PC-3 (cell line): ENCODE measurements at regions not wholly inside any gene's neighbourhood (a gene's known extent, or its start where the extent isn't known, plus 50 kb on each side); places are given as distances from the start of the nearest gene placed in this dataset.

ENCODE experiments used
- ATAC-seq: fragments of 200-7000 bp; cut with Tn5 transposase; 2 replicates; pipeline ENCODE4 v1.9.1; 2020; ENCODE audit warnings: mild to moderate bottlenecking, moderate library complexity
- BruUV-seq: library from RNA; stranded (reverse); fragments of 400-500 nt; replicated peaks from 2 replicates; lab custom pipeline; 2021; lab: Mats Ljungman, UMichigan
- CTCF ChIA-PET: fragments of 300-600 bp; sonication (Branson Sonifier 250); formaldehyde crosslinking; loops from one replicate; lab custom pipeline; 2022; ENCODE audit warnings: antibody characterized with exemption; lab: Charles Lee
- POLR2A ChIA-PET: fragments of 300-600 bp; sonication (Branson Sonifier 250); formaldehyde crosslinking; loops from one replicate; lab custom pipeline; 2022; ENCODE audit warnings: antibody characterized with exemption; ENCODE audit not compliant: unreplicated experiment; lab: Charles Lee
- DNase-seq: peaks from one replicate; pipeline ENCODE4 v3.0.0-alpha.2; 2015
- H2AFZ ChIP-seq: fragments of 300-600 bp; sonication (generic); 2 replicates; pipeline ENCODE4 v1.6.0; 2016; ENCODE audit warnings: antibody characterized with exemption, low read length
- H3F3A ChIP-seq: fragments of 300-600 bp; sonication (generic); one replicate; pipeline ENCODE4 v1.6.0; 2017; ENCODE audit warnings: antibody characterized with exemption, low read length, control low read depth, mild to moderate bottlenecking; ENCODE audit not compliant: unreplicated experiment
- H3K27ac ChIP-seq: fragments of 300-600 bp; sonication (generic); 2 replicates; pipeline ENCODE4 v1.5.1; 2016; ENCODE audit warnings: mild to moderate bottlenecking, low read length
- H3K27me3 ChIP-seq: fragments of 300-600 bp; sonication (generic); 2 replicates; pipeline ENCODE4 v1.6.1; 2016; ENCODE audit warnings: low read length, mixed read lengths
- H3K36me3 ChIP-seq: fragments of 300-600 bp; sonication (generic); 2 replicates; pipeline ENCODE4 v1.6.1; 2016; ENCODE audit warnings: low read depth, mixed run types, low read length, mixed read lengths
- H3K4me1 ChIP-seq: fragments of 300-600 bp; sonication (generic); 2 replicates; pipeline ENCODE4 v1.5.1; 2016; ENCODE audit warnings: low read length; ENCODE audit not compliant: insufficient read depth
- H3K4me2 ChIP-seq: fragments of 300-600 bp; sonication (generic); 2 replicates; pipeline ENCODE4 v1.6.0; 2016; ENCODE audit warnings: low read length
- H3K4me3 ChIP-seq: fragments of 300-600 bp; sonication (generic); 2 replicates; pipeline ENCODE4 v1.5.1; 2016; ENCODE audit warnings: mild to moderate bottlenecking, low read length, mixed read lengths
- H3K79me2 ChIP-seq: fragments of 300-600 bp; sonication (generic); 2 replicates; pipeline ENCODE4 v1.6.1; 2017; ENCODE audit warnings: low read length, mixed read lengths
- H3K9ac ChIP-seq: fragments of 300-600 bp; sonication (generic); 2 replicates; pipeline ENCODE4 v1.6.0; 2016; ENCODE audit warnings: mild to moderate bottlenecking, low read length
- H3K9me2 ChIP-seq: fragments of 300-600 bp; sonication (generic); replicated peaks from 2 replicates; pipeline ENCODE4 v1.6.1; 2016; ENCODE audit warnings: mixed run types, low read length, mixed read lengths
- H3K9me3 ChIP-seq: fragments of 300-600 bp; sonication (generic); 2 replicates; pipeline ENCODE4 v1.6.1; 2016; ENCODE audit warnings: low read length, mixed read lengths
- H4K20me1 ChIP-seq: fragments of 300-600 bp; sonication (generic); 2 replicates; pipeline ENCODE4 v1.6.1; 2016; ENCODE audit warnings: low read length, mixed read lengths
- CTCF ChIP-seq: fragments of 300-600 bp; sonication (generic); conservative IDR thresholded peaks from 2 replicates; pipeline ENCODE4 v1.5.1; 2017; ENCODE audit warnings: antibody characterized with exemption, low read depth, mild to moderate bottlenecking, low read length
- EZH2 ChIP-seq: fragments of 300-600 bp; sonication (generic); IDR thresholded peaks from one replicate; pipeline ENCODE4 v1.6.1; 2017; ENCODE audit warnings: antibody characterized with exemption, mild to moderate bottlenecking, low read length; ENCODE audit not compliant: unreplicated experiment
- EZH2phosphoT487 ChIP-seq: fragments of 300-600 bp; sonication (generic); IDR thresholded peaks from 2 replicates; pipeline ENCODE4 v1.6.1; 2018; ENCODE audit warnings: mild to moderate bottlenecking, antibody characterized with exemption, low read length, borderline replicate concordance
- intact Hi-C: fragments of 100-400 bp; cut with micrococcal nuclease; formaldehyde crosslinking; loops from 2 replicates; pipeline ENCODE4 v1.9.0; 2023

- no peaks in the 10 kb centered on the region for H3K27me3 ChIP-seq
- DNase-seq: no peak
- no peak overlapping the region for H3K4me2 ChIP-seq
- intact Hi-C loops: no loop called here
- ATAC-seq: no peak
- H3K9ac ChIP-seq: no peak overlapping the region
- POLR2A ChIA-PET: no interaction called here
- H4K20me1 ChIP-seq: no peaks in the 10 kb centered on the region
- H3K27ac ChIP-seq: no peak overlapping the region
- H3K4me3 ChIP-seq: no peak overlapping the region
- H3K79me2 ChIP-seq: no peaks in the 10 kb centered on the region
- H3F3A ChIP-seq: no peaks in the 10 kb centered on the region
- no TSS peak for BruUV-seq
- no peaks in the 10 kb centered on the region for H3K9me2 ChIP-seq
- H3K9me3 ChIP-seq: no peaks in the 10 kb centered on the region
- CTCF ChIA-PET: interaction anchor here (0.6 kb wide), 1 partner anchor 8 kb away, joined by 3 read pairs; no protein-coding TSS in a partner anchor
- TF ChIP-seq CTCF (no peak), EZH2phosphoT487 (no peak), EZH2 (no peak)
- no peaks in the 10 kb centered on the region for H3K36me3 ChIP-seq
- H3K4me1 ChIP-seq: peaks cover 10% of the 10 kb centered on the region
- H2AFZ ChIP-seq: no peak overlapping the region
Observed at GRCh38 chr1:106494646-106495045, 561.8 kb upstream of the PRMT6 start.

- H3K4me3 ChIP-seq: no peak overlapping the region
- BruUV-seq: no TSS peak
- H3K4me2 ChIP-seq: no peak overlapping the region
- H3K36me3 ChIP-seq: no peaks in the 10 kb centered on the region
- ChIA-PET CTCF (no interaction called here), POLR2A (no interaction called here)
- ATAC-seq: peak; percentile 68
- H3K4me1 ChIP-seq: peaks cover 10% of the 10 kb centered on the region
- no peaks in the 10 kb centered on the region for H3K79me2 ChIP-seq
- H3K27me3 ChIP-seq: no peaks in the 10 kb centered on the region
- intact Hi-C loops: no loop called here
- H3K27ac ChIP-seq: no peak overlapping the region
- no peaks in the 10 kb centered on the region for H3K9me2 ChIP-seq
- no peak overlapping the region for H3K9ac ChIP-seq
- no peaks in the 10 kb centered on the region for H4K20me1 ChIP-seq
- H3K9me3 ChIP-seq: no peaks in the 10 kb centered on the region
- no peak overlapping the region for H2AFZ ChIP-seq
- TF ChIP-seq EZH2 (no peak), EZH2phosphoT487 (no peak), CTCF (no peak)
- DNase-seq: peak; percentile 56
- no peaks in the 10 kb centered on the region for H3F3A ChIP-seq
Observed at GRCh38 chr1:106498238-106498637, 558.2 kb upstream of the PRMT6 start.

- no peaks in the 10 kb centered on the region for H3K9me3 ChIP-seq
- H3K27ac ChIP-seq: no peak overlapping the region
- H3K4me1 ChIP-seq: peaks cover 14% of the 10 kb centered on the region
- H3K36me3 ChIP-seq: no peaks in the 10 kb centered on the region
- no peaks in the 10 kb centered on the region for H3F3A ChIP-seq
- H3K9ac ChIP-seq: no peak overlapping the region
- BruUV-seq: no TSS peak
- ChIA-PET POLR2A (no interaction called here), CTCF (no interaction called here)
- intact Hi-C loops: no loop called here
- TF ChIP-seq CTCF (no peak), EZH2 (no peak), EZH2phosphoT487 (no peak)
- H3K9me2 ChIP-seq: no peaks in the 10 kb centered on the region
- no peak overlapping the region for H3K4me3 ChIP-seq
- no peak for DNase-seq
- H2AFZ ChIP-seq: no peak overlapping the region
- H3K79me2 ChIP-seq: no peaks in the 10 kb centered on the region
- H3K4me2 ChIP-seq: no peak overlapping the region
- no peaks in the 10 kb centered on the region for H3K27me3 ChIP-seq
- ATAC-seq: no peak
- H4K20me1 ChIP-seq: no peaks in the 10 kb centered on the region
Observed at GRCh38 chr1:106502659-106503058, 553.8 kb upstream of the PRMT6 start.
